ENCODE measurements at regions not wholly inside any gene's neighbourhood (a gene's known extent, or its start where the extent isn't known, plus 50 kb on each side); places are given as distances from the start of the nearest gene placed in this dataset.
A peak's percentile ranks its signal among the peaks of the same experiment; 100 is the strongest.

- no peak overlapping the region for H3K4me3 Mint-ChIP-seq
- no peak overlapping the region for H3K27ac Mint-ChIP-seq
- peaks cover 3% of the 10 kb centered on the region for H3K36me3 Mint-ChIP-seq
- peaks cover 0 to 6% (median 0%) of the 10 kb centered on the region in 3 donors for H3K9me3 Mint-ChIP-seq
- peaks cover 3% of the 10 kb centered on the region for H3K27me3 Mint-ChIP-seq
- peaks cover 0 to 2% (median 0%) of the 10 kb centered on the region in 3 donors for H3K4me1 Mint-ChIP-seq
These were observed 149.3 kb downstream of the SPRY1 start for GRCh38 chr4:123545667-123546572.

GRCh38 chr4:123546573-123547060 is 150.0 kb downstream of the SPRY1 start:
- H3K4me1 Mint-ChIP-seq, result peaks cover 0 to 2% (median 0%) of the 10 kb centered on the region in 3 donors
- H3K36me3 Mint-ChIP-seq, result peaks cover 3% of the 10 kb centered on the region
- peaks cover 3% of the 10 kb centered on the region for H3K27me3 Mint-ChIP-seq
- peaks cover 0 to 6% (median 2%) of the 10 kb centered on the region in 3 donors for H3K9me3 Mint-ChIP-seq
- no peak overlapping the region for H3K27ac Mint-ChIP-seq
- H3K4me3 Mint-ChIP-seq, result no peak overlapping the region

DNA sequence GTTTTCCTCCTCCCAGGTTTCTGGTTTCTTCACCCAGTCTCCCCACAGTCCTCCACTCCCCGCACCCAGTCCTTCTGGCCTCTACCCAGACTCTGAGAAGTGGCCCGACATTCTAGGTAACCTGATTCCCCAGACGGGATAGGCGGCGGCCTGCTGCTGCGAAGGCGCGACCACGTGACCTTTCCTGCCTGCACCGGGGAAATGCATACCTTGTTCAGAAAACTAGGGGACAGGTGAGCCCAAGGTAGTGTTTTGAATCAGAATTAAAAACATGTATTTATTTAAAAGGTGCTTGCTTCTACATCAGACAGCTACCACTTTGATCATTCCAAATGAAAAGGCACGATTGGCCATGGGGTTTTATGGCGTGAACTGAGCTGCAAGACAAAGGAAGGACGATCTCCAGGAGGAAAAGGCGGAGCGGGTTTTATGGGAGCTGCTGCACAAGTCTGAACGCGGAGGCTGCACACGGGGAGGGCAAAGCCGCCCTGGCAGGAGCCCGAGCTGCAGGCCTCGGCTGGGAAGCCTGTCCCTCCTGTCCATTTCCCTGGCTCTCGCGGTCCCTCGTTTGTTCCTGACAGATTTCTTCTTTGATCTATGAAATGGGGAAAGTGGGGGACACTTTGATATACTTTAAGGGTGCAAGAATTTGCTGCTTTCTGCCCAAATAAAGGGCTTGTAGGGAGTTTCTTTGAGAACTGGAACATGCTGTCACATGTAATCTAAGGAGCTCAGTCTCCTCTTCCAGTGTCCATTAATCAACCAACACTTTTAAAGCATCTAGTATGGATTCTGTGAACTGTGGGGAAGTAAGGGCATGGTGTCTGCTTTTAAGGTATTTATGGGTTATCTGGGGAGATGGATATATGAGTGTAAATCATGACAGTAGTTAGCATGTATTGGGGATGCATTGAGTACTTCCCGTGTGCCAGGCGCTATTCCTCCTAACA is 150.9 kb downstream of the SPRY1 start:
- peaks cover 0 to 6% (median 2%) of the 10 kb centered on the region in 3 donors for H3K9me3 Mint-ChIP-seq
- peaks cover 0 to 2% (median 0%) of the 10 kb centered on the region in 3 donors for H3K4me1 Mint-ChIP-seq
- H3K27me3 Mint-ChIP-seq, result peaks cover 3% of the 10 kb centered on the region
- H3K27ac Mint-ChIP-seq, result no peak overlapping the region
- peaks cover 3% of the 10 kb centered on the region for H3K36me3 Mint-ChIP-seq
- no peak overlapping the region for H3K4me3 Mint-ChIP-seq

- Mint-ChIP-seq H3K4me3 (no peak overlapping the region), H3K36me3 (peaks cover 3% of the 10 kb centered on the region), H3K27me3 (peaks cover 8% of the 10 kb centered on the region), H3K9me3 (peaks cover 0 to 6% (median 4%) of the 10 kb centered on the region in 3 donors), H3K4me1 (no peaks in the 10 kb centered on the region), H3K27ac (no peak overlapping the region)
These were observed 156.7 kb downstream of the SPRY1 start for GRCh38 chr4:123553279-123553678.

GRCh38 chr4:123553733-123554637 is 157.4 kb downstream of the SPRY1 start:
- no peak overlapping the region for H3K4me3 Mint-ChIP-seq
- H3K4me1 Mint-ChIP-seq, result no peaks in the 10 kb centered on the region
- H3K9me3 Mint-ChIP-seq, result peaks cover 0 to 6% (median 4%) of the 10 kb centered on the region in 3 donors
- H3K27me3 Mint-ChIP-seq, result peaks cover 10% of the 10 kb centered on the region
- H3K27ac Mint-ChIP-seq, result no peak overlapping the region
- H3K36me3 Mint-ChIP-seq, result peaks cover 3% of the 10 kb centered on the region

DNA sequence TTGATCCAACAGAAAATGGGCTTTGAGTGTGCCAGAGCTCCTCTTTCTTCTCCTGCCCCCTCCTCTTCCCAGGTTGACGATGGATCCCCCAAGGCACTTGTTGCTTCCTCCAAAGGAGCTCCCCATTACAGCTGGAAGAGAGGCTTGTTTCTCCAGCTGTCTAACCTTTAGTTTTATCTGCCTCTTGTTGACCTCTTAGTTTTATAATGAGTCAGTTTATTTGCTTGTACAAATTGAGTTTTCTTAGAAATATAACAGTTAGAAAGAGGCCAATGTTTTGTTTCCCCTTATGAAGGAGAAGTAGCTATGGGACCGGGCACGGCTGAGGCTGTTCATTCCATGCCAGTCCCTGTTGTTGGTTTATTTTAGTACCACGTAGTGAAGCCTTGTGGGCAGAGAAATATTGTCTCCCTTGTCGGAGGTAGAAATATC is 158.2 kb downstream of the SPRY1 start:
- Mint-ChIP-seq H3K27me3 (peaks cover 11% of the 10 kb centered on the region), H3K9me3 (peaks cover 0 to 4% (median 1%) of the 10 kb centered on the region in 3 donors), H3K4me3 (no peak overlapping the region), H3K36me3 (peaks cover under 1% of the 10 kb centered on the region), H3K4me1 (no peaks in the 10 kb centered on the region), H3K27ac (no peak overlapping the region)

- Mint-ChIP-seq H3K27me3 (peaks cover 11% of the 10 kb centered on the region), H3K27ac (no peak overlapping the region), H3K4me1 (no peaks in the 10 kb centered on the region), H3K36me3 (no peaks in the 10 kb centered on the region), H3K4me3 (no peak overlapping the region), H3K9me3 (peaks cover 0 to 4% (median 0%) of the 10 kb centered on the region in 3 donors)
These were observed 158.7 kb downstream of the SPRY1 start for GRCh38 chr4:123555233-123555806.

DNA sequence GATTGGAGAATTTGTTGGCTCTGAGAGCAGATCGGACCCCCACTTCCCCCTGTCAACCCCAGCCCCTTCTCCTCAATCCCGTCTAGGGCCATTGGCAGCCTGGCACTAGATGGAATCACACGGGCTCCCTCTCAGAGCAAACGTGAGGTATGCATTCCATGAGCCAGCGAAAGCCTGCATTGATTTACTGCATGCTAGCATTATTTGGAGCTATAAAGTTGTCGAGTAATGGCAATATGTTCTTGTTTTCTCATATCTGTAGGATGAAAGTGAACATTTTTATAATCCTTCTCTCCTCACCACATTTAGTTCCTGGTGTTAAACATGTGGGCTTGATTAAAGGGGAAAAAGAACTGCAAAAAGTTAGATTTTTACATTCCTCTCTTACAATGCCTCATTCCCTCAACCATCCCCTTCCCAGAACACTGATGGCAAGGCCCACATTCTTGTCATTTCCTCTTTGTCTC is 159.2 kb downstream of the SPRY1 start:
- H3K27me3 Mint-ChIP-seq, result peaks cover 11% of the 10 kb centered on the region
- peaks cover 0 to 4% (median 0%) of the 10 kb centered on the region in 3 donors for H3K9me3 Mint-ChIP-seq
- H3K4me3 Mint-ChIP-seq, result peak overlapping the region in 1 of 4 donors; percentile 13
- H3K36me3 Mint-ChIP-seq, result no peaks in the 10 kb centered on the region
- no peaks in the 10 kb centered on the region for H3K4me1 Mint-ChIP-seq
- H3K27ac Mint-ChIP-seq, result no peak overlapping the region

- no peak overlapping the region for H3K27ac Mint-ChIP-seq
- H3K9me3 Mint-ChIP-seq, result peaks cover 0 to 2% (median 0%) of the 10 kb centered on the region in 3 donors
- peaks cover 11% of the 10 kb centered on the region for H3K27me3 Mint-ChIP-seq
- H3K4me1 Mint-ChIP-seq, result no peaks in the 10 kb centered on the region
- no peak overlapping the region for H3K4me3 Mint-ChIP-seq
- H3K36me3 Mint-ChIP-seq, result no peaks in the 10 kb centered on the region
These were observed 159.9 kb downstream of the SPRY1 start for GRCh38 chr4:123556526-123556925.

GRCh38 chr4:123557857-123558536 is 161.4 kb downstream of the SPRY1 start:
- Mint-ChIP-seq H3K27me3 (peaks cover 11% of the 10 kb centered on the region), H3K27ac (no peak overlapping the region), H3K4me3 (no peak overlapping the region), H3K4me1 (no peaks in the 10 kb centered on the region), H3K36me3 (no peaks in the 10 kb centered on the region), H3K9me3 (peaks cover 0 to 2% (median 0%) of the 10 kb centered on the region in 3 donors)

DNA sequence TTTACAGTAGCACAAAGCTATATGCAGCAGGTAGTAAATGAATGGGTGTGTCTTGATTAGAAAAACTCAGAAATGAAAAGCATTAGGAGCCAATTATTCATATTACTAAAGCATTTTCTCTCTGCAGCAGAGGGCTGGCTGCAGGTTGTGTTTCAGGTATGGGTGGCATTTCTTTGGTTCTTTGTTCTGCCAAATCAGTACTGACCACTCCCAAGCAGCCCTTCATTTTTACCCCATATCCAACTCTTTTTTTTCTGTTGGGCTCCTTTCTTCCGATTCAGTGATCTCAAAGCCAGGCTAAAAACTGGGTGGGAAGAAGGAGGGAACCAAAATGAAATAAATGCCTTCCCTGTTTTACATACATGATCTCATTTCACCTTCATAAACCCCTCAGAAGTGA is 162.3 kb downstream of the SPRY1 start:
- Mint-ChIP-seq H3K4me1 (no peaks in the 10 kb centered on the region), H3K9me3 (peaks cover 0 to 1% (median 0%) of the 10 kb centered on the region in 3 donors), H3K27ac (no peak overlapping the region), H3K27me3 (peaks cover 9% of the 10 kb centered on the region), H3K4me3 (no peak overlapping the region), H3K36me3 (no peaks in the 10 kb centered on the region)

- Mint-ChIP-seq H3K27me3 (peaks cover 8% of the 10 kb centered on the region), H3K4me3 (no peak overlapping the region), H3K9me3 (peaks cover 0 to 2% (median 0%) of the 10 kb centered on the region in 3 donors), H3K27ac (no peak overlapping the region), H3K4me1 (peaks cover 0 to 4% (median 1%) of the 10 kb centered on the region in 3 donors), H3K36me3 (no peaks in the 10 kb centered on the region)
These were observed 163.6 kb downstream of the SPRY1 start for GRCh38 chr4:123559955-123560871.

All from IgD-negative memory B cell (primary cell).